Pancreas (tissue), 10 donors: ENCODE measurements at regions not wholly inside any gene's neighbourhood (a gene's known extent, or its start where the extent isn't known, plus 50 kb on each side); places are given as distances from the start of the nearest gene placed in this dataset.

ENCODE experiments used
- ATAC-seq, 4 donors: fragments of 200-7000 bp; cut with Tn5 transposase; one replicate each; pipeline versions ENCODE4 v1.8.0 to v1.9.1; 2020; ENCODE audit warnings: mild to moderate bottlenecking in 4 of 4, moderate library complexity in 4 of 4
- DNase-seq, 6 donors: peaks; one replicate each; pipeline ENCODE4 v3.0.0-alpha.2; 2020
- FAIRE-seq: peaks from 2 replicates; lab custom pipeline; 2012; peaks lifted over from hg19 to GRCh38; lab: Jason Lieb, UNC
- H3K27ac ChIP-seq, 4 donors: fragments of 200-600 bp; sonication (generic); 1 replicate in 3 of 4; 2 replicates in 1 of 4; pipeline versions ENCODE4 v1.5.0 to v1.8.0; 2020
- H3K27me3 ChIP-seq, 4 donors: fragments of 200-600 bp; one replicate each; pipeline ENCODE4 v1.8.0; 2021
- H3K36me3 ChIP-seq, 3 donors: fragments of 200-600 bp; sonication (generic) in 1 of 3; one replicate each; pipeline versions ENCODE4 v1.5.0 to v1.8.0; 2020 to 2021
- H3K4me1 ChIP-seq, 3 donors: fragments of 200-600 bp; one replicate each; pipeline ENCODE4 v1.8.0; 2021
- H3K4me3 ChIP-seq, 4 donors: fragments of 200-600 bp; sonication (generic) in 2 of 4; one replicate each; pipeline versions ENCODE4 v1.5.0 to v1.8.0; 2020 to 2021
- H3K9me3 ChIP-seq, 4 donors: fragments of 200-600 bp; one replicate each; pipeline ENCODE4 v1.8.0; 2021
- CTCF ChIP-seq, 4 donors: fragments of 200-600 bp; sonication (generic) in 3 of 4; IDR thresholded peaks; one replicate each; pipeline versions ENCODE4 v1.5.0 to v1.8.0; 2021; ENCODE audit warnings: antibody characterized with exemption in 4 of 4
- WGBS, 2 donors: extraction: QIAGEN DNeasy Blood & Tissue Kit; methylation state at CpG; one replicate each; pipeline ENCODE4 v1.1.7; 2013; 5-methylcytosine and 5-hydroxymethylcytosine counted together
- intact Hi-C, 3 donors: fragments of 100-400 bp; cut with DNase I; formaldehyde crosslinking; loops; one replicate each; pipeline versions ENCODE4 v1.11.1 to v1.14.2; 2022
- donor health status: healthy with polysubstance abuse.
- donor health status: DM: no; HTN: no; CAD: no; lungs with moderate emphysema.
- donor health status: DM: no; HTN: no; CAD: no.
- donor health status: control.
- donor health status: control.
- donor health status: Bipolar disorder and iron deficiency.
- donor health status: DM: yes; HTN: yes; CAD: no.
- donor health status: DM: no; HTN: no; CAD: no.
- donor health status: DM: no; HTN: no; CAD: no.
- donor health status: DM: yes; HTN: yes; CAD: no.

GRCh38 chr5:125377141-125377540, 630.7 kb upstream of the ZNF608 start:
- no peaks in the 10 kb centered on the region for H3K36me3 ChIP-seq
- H3K27me3 ChIP-seq: no peaks in the 10 kb centered on the region
- no peaks in the 10 kb centered on the region for H3K4me1 ChIP-seq
- no peak for ATAC-seq
- intact Hi-C loops: no loop called here
- TF ChIP-seq CTCF (IDR thresholded peaks at IDR 0.05): no peak
- no peaks in the 10 kb centered on the region for H3K9me3 ChIP-seq
- WGBS, 2 donors: 81 to 88% methylated on average over 1 of the region's 1 CpG
- no peak overlapping the region for H3K27ac ChIP-seq
- no peak overlapping the region for H3K4me3 ChIP-seq
- DNase-seq: no peak
- FAIRE-seq: no peak

GRCh38 chr5:125381290-125381689, 634.9 kb upstream of the ZNF608 start:
- Histone ChIP-seq H3K36me3 (no peaks in the 10 kb centered on the region), H3K4me1 (no peaks in the 10 kb centered on the region), H3K27me3 (no peaks in the 10 kb centered on the region), H3K27ac (no peak overlapping the region), H3K4me3 (no peak overlapping the region), H3K9me3 (no peaks in the 10 kb centered on the region)
- FAIRE-seq (no peak), DNase-seq (no peak), ATAC-seq (no peak)
- intact Hi-C loops: no loop called here
- 30 to 96% methylated on average over 3 to 6 of the region's 6 CpGs for WGBS, 2 donors
- no peak for TF ChIP-seq CTCF (IDR thresholded peaks at IDR 0.05)

- no peak for TF ChIP-seq CTCF (IDR thresholded peaks at IDR 0.05)
- DNase-seq: no peak
- Histone ChIP-seq H3K36me3 (no peaks in the 10 kb centered on the region), H3K4me1 (no peaks in the 10 kb centered on the region), H3K27ac (no peak overlapping the region), H3K4me3 (no peak overlapping the region), H3K9me3 (no peaks in the 10 kb centered on the region), H3K27me3 (no peaks in the 10 kb centered on the region)
- 93 to 100% methylated on average over 1 of the region's 1 CpG for WGBS, 2 donors
- no peak for FAIRE-seq
- ATAC-seq: no peak
- intact Hi-C loops: no loop called here
Measured at GRCh38 chr5:125384071-125384470, 637.6 kb upstream of the ZNF608 start.

- Histone ChIP-seq H3K4me3 (no peak overlapping the region), H3K9me3 (no peaks in the 10 kb centered on the region), H3K27ac (no peak overlapping the region), H3K36me3 (no peaks in the 10 kb centered on the region), H3K4me1 (no peaks in the 10 kb centered on the region), H3K27me3 (no peaks in the 10 kb centered on the region)
- intact Hi-C loops: no loop called here
- 83 to 89% methylated on average over 2 of the region's 2 CpGs for WGBS, 2 donors
- DNase-seq (no peak), FAIRE-seq (no peak), ATAC-seq (no peak)
- TF ChIP-seq CTCF (IDR thresholded peaks at IDR 0.05): no peak
Measured at GRCh38 chr5:125390326-125390725, 643.9 kb upstream of the ZNF608 start.

GRCh38 chr5:125393221-125393815, 646.9 kb upstream of the ZNF608 start:
- intact Hi-C loops: no loop called here
- DNase-seq: no peak

More at GRCh38 chr5:125393221-125393815, 646.9 kb upstream of the ZNF608 start:
- no peak for TF ChIP-seq CTCF (IDR thresholded peaks at IDR 0.05)
- Histone ChIP-seq H3K9me3 (no peaks in the 10 kb centered on the region), H3K4me3 (no peak overlapping the region), H3K36me3 (no peaks in the 10 kb centered on the region), H3K27ac (no peak overlapping the region), H3K27me3 (no peaks in the 10 kb centered on the region), H3K4me1 (no peaks in the 10 kb centered on the region)
- no peak for ATAC-seq
- FAIRE-seq: no peak
